SKM-1 (cell line): ENCODE measurements at regions not wholly inside any gene's neighbourhood (a gene's known extent, or its start where the extent isn't known, plus 50 kb on each side); places are given as distances from the start of the nearest gene placed in this dataset.

Experiments used
- DNase-seq: peaks from one replicate; lab custom pipeline; 2025; ENCODE audit not compliant: unreplicated experiment; lab: John Stamatoyannopoulos, UW

DNA sequence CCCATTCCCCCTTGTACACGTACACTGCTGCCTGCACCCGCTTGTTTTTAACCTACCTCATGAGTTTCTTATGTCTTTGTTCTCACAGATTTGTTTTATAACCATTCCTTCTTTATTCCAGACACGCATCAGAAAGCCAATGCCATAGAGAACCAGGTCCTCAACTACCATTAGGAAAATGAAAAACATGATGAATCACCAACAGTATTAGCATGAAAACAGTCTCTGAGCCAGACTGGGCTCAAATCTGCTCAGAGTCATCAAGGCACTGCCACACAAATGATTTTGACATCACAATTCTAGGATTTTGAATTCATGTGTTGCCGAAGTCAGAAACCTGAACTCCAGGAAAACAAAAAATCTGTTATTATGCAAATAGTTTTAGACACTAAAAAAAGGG is 394.1 kb upstream of the GRIA1 start:
- DNase-seq: no peak

DNA sequence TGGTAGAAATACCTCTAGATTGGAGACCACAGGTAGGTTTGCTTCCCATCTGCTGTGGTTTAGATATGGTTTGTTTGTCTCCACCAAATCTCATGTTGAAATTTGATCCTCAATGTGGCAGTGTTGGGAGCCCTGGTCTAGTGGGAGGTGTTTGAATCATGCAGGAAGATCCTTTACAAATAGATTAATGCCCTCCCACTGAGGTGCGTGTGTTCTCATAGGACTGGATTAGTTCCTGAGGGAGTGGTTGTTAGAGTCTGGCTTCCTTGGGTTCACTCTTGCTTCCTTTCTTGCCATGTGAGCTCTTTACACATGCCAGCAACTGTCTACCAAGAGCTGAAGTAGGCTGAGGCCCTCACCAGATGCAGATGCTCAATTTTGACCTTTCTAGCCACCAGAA is 391.1 kb upstream of the GRIA1 start:
- no peak for DNase-seq

DNA sequence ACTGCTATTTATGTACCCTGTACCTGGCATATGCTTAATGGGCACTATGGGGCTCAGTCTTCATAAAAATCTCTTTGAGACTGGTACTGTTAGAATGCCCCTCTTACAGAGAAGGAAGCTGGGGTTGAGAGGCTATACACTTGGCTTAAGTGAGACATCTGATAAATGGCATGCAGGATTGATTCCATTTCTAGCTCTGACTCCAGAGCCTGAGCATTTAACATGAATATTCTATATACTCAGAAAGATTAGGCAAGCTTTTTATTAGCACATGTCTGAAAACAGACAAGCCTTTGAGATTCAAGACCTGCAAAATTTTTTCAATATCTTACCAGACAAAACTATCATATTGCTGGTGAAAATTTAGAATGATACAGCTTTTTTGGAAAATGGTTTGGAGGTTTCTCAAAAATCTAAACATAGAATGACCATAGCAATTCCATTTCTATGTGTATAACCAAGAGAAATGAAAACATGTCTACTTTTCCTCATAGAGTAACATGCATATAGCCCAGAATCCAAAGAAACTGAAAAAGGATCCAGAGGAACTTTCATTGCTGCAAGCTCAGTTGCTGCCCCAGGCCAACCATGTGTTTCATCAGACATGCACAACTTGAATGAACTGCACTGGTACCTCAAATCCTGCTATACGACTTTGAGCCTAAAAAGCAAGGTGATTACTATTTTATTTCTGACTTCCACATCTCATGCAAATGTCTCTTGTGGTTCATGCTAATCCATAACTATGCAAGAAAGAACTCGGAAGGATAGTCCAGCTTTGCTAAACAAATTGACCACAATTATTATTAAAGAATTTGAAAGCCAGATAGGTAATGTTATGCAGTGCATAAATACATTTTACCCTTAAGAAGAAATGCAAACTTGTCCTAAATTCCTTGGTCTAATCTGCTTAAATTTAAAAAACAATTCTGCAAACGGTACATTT is 389.0 kb upstream of the GRIA1 start:
- DNase-seq: no peak

DNA sequence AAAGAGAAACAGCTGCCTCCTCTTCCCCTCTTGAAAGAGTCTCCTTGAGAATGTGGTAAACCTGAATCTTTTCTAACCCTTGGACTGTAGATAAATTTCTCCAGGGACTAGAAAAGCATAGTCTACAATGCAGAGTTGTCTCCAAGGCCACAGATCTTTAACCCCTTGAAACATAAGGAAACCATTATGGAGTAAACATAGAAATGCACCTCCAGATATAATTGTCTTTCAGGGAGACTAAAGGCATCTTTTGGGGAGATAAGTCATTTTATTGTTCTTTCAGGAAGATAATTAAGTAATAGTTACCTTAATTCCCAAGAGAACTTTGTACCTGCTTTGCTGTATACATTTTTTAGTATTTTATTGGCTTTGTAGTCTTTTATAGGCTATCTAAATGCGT is 373.6 kb upstream of the GRIA1 start:
- no peak for DNase-seq

DNA sequence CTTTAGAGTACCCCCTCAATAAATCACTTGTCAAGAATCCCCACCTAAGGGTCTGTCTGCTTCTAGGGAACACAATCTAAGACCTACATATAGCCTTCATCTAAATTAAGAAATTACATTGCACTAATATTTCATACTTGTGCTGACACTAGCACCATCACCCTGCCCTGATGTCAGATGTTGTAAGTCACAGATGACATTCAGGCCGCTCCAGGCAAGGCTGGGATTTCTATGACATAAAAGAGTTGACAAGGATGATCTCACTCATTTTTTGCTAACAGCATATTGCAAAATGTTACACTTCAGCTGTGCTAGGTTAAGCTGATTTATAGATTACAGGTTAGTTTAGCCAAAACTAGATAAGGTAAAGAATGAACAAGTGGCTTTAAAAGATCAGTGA is 372.5 kb upstream of the GRIA1 start:
- no peak for DNase-seq

DNA sequence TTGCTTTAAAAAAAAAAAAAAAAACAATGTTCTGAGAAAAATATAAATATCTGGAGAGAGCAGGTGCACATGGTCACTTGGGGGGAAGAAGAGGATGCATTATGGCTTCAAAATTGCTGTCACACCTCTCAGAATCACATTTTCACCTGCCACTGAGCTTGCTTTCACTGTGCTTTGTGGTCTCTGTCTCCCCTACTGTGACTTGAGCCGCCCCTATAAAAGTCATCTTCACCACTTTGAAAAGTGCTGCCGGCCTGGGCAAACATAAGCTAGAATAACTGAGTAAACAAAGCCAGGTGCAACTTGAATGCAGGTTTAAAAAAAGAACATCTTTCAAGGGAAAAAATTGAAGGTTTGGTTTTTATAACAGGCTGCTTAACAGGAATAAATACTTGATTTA is 368.1 kb upstream of the GRIA1 start:
- no peak for DNase-seq

DNA sequence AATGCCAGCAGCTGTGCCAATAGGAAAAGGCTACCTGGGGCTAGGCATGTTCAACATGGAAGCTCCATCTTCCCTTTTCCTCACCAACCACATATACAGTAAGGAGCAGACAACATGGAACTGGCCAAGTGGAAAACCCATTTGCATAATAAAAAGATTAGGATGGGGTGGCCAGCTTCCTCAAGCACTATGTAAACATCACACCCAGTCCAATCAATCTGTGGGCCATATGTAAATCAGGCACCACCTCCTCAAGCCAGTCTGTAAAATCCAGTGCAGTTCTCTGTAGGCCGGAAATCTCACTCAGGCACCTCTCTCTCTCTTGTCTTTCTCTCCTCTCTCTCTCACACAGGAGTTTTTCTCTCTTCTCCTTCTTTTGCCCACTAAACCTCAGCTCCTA is 360.2 kb upstream of the GRIA1 start:
- no peak for DNase-seq

DNA sequence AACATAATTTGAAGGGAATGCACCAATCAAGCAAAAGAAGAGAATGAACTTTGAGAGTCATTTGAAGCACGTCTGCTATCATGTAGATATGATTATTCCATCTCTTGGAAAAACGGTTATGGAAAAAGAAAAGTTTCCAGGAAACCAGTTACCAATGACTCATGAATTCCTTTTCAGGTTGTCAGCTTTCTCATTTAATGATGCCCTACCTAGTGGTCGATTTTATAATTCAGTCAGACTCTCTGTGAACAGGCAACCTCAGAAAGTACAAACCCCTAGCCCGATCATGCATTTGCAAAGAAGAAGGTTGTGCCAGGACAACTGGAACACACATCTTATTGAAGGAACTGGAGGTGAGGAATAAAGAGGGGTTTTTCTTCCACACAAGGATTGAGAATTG is 355.1 kb upstream of the GRIA1 start:
- DNase-seq: no peak

DNA sequence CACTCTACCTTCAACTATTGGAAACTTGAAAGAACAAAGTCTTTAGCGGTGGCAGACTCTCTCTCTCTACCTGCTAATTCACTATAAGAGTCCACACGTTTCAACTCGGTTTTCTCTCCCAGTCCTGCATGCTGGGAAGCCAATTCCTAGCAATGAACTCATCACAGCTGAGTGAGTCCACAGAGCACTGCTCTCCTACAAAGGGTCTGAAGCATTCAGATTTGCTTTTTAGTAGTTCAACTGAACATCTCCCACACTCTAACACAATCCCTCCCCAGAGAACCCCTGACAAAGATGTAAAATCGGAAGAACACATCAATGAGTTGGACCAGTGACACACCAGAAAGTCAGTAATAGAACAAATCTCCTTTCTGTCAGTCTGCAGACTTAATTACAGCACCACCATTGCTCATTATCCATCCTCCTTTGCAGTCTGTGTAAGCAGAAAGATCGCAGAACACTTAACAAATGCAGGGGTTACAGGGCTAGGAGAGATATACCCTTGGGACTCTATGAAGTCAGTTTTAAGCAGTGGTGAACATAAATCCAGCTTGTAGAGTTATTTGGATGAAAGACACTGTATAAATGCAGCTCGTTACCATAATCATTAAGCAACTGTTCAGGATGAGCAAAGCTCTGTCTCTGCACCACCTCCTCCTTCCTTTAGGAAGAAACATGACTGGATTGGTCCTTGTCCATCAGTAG is 353.4 kb upstream of the GRIA1 start:
- DNase-seq: no peak

DNA sequence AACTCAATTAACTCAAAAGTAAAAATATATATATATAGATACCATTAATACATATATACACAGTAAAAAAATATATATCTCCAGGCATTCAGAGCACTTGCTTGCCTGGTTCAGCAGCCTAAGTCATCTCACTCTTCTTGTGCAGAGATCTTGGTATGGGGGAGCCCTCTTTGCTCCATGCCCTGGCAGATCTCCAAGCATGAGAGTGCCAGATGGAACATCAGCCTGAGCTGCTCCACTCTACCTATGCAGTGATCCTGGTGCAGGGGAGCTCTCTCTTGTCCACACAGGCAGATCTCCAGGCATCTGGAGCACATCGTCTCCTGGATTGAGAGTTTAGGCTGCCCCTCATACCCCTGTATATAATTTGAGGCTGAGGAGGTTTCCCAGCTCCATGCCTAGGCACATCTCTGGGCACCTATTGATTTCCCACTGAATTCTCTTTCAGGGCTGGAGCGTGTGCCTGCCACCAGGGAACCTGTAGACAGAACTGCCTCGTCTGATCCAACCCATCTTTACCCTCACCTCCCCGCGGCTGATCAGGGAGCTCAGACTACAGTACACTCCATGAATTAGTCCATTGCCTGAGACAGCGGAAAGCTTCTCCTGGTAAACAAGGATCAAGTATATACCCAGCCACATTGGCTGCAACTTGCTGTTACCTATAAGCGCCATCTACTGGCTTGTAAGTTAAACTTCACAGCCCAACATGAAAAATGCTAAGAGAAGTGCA is 342.4 kb upstream of the GRIA1 start:
- DNase-seq: no peak

DNA sequence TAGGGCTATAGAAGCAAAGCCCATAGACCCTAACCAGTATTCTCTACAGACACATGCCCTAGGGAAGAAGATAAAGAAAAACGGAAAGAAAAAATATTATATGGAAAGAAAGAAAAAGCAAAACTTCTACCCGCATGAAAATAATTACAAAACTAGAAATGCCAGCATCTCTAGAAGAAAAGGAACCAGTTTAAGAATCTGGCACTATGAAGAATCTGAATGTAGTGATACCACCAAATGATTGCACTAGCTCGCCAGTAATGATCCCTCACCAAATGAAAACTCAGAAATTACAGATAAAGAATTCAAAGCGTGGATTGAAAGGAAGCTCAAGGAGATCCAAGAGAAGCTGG is 341.9 kb upstream of the GRIA1 start:
- DNase-seq: no peak

DNA sequence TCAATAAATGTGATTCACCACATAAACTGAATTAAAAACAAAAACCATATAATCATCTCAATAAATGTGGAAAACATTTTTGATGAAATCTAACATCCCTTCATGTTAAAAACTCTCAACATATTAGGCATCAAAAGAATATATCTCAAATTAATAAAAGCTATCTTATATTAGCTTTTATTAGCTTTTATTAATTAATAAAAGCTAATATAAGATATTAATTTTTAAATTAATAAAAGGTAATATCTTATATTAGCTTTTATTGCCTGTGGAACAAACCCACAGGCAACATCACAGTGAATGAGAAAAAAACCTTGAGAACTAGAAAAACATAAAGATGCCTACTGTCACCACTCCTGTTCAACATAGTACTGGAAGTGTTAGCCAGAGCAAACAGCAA is 338.9 kb upstream of the GRIA1 start:
- no peak for DNase-seq

DNA sequence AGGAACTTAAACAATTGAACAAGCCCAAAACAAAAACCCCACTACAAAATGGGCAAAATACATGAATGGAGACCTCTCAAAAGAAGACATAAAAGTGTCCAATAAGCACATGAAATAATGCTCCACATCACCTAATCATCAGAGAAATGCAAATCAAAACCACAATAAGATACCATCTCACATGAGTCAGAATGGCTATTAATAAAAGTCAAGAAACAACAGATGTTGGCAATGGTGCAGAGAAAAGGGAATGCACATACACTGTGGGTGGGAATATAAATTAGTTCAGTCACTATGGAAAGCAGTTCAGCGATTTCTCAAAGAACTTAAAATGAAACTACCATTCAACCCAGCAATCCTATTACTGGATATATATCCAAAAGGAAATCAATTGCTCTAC is 337.4 kb upstream of the GRIA1 start:
- no peak for DNase-seq

DNA sequence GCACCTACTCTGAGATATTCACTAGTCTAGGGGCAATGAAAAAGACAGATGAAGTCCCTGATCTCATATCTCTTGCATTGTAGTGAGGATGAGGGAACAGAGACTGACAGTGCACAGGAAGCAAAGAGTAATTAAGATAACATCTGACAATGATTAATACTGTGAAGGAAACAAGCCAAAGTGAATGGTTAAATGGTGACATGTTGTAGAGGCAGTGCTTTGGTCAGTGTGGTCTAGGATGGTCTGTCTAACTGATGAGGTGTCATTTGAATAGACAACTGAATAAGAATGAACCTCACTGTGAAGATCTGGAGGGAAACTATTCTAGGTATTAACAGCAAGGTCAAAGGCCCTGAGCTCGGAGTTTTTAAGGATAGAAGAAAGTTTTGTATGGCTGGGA is 333.3 kb upstream of the GRIA1 start:
- DNase-seq: no peak

DNA sequence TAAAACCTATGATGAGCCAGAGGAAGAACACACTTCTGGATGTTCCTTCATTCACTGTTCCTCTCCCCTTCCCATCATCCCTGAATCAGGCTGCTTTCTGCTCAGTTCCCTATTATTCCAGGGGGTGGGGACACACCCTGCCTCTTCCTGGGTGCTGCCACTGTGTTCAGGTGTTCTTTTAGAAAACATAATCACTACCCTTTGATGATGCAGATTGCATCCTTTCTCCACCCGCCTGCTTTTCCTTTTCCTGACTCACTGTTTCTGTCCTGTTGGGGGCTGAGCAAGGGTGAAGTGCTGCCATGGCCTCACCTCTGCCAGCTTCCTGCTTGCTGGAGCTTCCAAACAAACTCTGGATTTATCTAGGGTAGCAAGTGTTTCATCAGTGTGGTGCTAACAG is 331.9 kb upstream of the GRIA1 start:
- DNase-seq: no peak

DNA sequence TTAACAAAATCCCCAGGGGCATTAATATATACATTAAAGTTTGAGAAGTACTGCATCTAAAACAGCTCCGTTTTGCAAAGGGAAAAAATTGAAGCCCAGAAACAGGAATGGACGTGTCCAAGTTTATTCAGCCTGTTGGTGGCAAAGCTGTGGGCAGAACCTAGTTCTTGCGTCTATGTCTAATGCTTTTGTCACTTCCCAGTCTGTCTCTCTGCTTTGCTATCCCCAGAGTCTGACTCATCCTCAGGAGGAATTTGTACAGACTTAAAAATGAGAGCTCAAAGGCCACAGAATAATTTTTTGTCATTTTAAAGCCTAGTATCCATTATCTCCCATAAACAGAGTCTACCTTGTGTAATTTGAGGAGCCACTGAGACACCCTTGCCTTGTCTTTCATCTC is 330.9 kb upstream of the GRIA1 start:
- no peak for DNase-seq

DNA sequence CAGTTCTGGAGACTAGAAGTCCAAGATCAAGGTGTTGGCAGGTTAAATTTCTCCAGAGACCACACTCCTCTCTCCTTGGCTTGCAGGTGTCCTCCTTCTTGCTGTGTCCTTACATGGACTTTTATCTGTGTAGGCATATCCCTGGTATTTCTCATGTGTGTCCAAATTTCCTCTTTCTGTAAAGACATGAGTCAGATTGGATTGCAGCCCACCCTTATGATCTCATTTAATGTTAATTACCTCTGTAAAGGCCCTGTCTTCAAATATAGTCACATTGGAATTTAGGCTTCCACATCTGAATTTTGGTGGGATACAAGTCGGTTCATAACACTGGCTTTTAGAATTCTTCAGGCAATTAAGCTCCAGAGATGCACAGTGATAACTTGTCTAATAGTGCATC is 322.2 kb upstream of the GRIA1 start:
- DNase-seq: no peak

DNA sequence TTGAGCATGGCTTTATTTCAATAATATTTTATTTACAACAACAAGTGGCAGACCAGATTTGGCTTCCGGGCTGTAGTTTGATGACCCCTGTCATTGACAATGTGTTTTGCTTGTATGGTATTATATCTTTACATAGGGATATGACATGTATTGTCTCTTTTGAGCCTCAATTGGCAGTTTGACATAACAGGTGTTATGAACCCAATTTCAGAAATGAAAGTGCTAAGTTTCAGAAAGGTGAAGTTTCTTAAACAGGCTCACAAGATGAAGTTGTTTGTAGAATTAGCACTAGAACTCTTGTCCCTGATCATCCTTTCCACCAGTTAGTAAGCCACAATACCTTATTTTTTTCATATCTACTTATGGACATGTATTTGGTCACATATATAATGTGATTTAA is 303.0 kb upstream of the GRIA1 start:
- DNase-seq: no peak

DNA sequence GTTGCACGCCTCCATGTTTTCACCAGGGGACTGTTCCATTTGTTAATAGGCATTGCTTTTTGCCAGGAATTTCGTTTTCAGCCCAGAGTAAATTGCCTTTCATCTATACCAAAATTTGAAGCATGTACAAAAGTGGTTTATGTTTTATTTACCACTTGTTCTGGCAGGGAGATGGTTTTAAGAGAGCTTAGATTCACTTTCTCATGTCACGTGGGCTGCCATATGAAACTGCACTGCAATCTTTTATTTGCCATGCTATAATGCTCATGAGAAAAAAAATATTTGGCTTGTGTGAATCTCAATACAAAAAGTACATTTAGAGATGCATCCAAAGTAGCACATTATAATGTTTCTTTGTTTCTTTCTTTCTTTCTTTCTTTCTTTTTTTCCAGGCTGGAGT is 284.1 kb upstream of the GRIA1 start:
- DNase-seq: no peak

DNA sequence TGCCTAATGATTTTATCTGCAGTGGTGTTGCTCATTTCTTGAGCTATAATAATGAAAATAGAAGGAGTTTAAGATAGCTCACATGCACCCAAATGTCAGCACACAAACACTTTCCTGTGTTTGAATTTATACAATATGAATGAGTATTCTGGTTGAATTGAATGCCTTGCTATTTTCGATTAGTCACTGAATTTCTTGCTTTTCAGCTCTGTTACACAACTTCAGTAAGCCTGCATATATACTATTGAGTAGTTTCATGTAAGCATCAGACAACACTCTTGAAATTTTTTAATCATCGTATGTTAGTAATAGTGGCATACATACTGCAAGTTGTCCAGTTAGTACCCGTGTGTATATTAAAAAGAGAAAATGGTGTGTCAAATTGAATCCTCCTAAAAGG is 281.5 kb upstream of the GRIA1 start:
- no peak for DNase-seq

DNA sequence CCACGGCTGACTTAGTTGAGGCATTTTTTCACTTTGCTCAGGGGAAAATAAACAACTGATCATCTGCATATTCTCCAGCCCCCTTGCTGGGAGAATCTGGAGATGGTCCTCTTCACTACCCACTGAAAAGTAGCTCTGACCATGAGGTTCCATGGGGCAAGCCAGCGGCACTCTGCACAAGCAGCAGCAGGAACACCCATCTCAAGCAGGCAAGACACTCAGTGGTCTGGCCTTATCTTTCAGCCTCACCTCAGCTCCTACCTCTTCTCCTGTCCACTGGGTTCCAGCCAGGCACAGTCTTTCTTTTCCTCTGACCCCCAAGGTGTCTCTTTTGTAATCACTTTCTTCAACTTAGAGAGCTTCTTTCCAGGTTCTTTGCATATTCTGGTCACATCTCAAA is 280.8 kb upstream of the GRIA1 start:
- no peak for DNase-seq

DNA sequence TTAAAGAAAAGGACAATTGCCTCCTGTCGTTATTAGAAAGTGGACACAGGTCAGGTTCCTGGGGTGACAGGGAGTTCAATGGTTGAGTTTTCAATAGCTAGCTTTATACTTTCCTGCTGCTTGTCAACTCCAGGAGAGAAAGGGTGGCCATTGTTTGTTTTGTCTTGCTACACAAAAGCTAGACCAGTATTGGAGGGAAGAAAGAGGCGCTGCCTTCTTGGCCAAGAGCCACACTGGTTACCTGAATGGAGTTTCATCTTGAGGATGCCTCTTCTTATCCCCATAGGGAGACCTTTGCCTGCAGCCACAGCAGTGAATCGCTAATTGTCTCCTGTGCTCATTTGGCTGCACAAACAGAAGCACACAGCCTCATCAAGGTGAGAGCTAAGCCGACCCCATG is 279.4 kb upstream of the GRIA1 start:
- DNase-seq: no peak
